GM21390 (cell line): ENCODE measurements at regions not wholly inside any gene's neighbourhood (a gene's known extent, or its start where the extent isn't known, plus 50 kb on each side); places are given as distances from the start of the nearest gene placed in this dataset.

Experiments
- ATAC-seq: cut with Tn5 transposase; IDR thresholded peaks from one replicate; pipeline ENCODE4 v1.9.1; 2021; ENCODE audit not compliant: unreplicated experiment

DNA sequence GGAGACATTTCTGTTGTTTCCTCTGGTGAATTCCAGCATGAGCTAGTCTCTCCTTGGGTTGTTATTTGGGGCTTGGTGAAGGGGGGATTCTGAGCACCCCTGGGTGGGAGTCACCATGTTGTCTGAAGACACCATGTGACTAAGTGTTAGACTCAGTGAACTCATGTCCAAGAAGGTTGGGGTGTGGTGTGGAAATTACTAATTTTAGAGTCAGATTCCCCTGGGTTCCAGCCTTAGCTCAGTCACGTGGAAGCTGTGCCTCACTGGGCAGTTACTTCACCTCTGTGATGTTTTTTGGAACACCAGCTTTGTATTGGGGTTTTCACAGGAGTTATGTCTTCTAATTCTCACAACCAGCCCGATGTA lies 171.5 kb downstream of the RPLP1 start:
- ATAC-seq = no peak

DNA sequence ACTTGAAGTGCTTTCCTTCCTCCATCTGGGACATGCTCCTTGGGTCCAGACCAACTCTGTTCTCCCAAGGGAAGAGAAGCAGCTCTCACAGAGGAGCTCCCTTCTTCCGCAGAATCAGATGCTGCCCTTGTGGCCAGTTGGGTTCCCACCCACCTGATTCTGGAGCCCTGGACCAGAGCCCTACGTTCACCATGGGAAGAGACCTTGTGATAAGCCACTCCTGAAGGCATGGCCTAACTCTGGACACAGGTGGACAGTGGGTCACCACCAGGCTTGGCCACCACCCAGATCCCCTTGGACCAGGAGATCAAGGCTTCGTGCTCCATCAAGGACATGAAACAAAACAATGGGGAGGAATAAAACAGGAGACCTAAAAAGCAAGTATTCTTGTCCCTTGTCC lies 172.2 kb downstream of the RPLP1 start:
- no peak for ATAC-seq

DNA sequence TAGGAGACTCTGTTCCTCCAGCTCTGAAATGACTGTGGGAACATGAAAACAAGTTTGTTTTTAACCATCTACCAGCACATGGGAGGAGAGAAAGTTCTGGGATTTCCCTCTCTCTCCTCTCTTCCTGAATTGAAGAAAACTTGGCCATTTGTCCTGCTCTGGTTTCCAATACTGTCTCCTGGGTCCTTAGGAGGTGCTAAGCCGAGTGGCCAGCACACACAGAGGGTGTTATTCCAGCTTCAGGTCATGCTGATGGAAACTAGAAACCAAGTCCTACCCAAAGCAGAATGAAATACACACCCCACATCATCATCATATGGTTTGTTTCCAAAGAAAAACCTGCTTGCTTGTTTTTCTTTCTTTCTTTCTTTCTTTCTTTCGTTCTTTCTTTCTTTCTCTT lies 172.7 kb downstream of the RPLP1 start:
- ATAC-seq = no peak

DNA sequence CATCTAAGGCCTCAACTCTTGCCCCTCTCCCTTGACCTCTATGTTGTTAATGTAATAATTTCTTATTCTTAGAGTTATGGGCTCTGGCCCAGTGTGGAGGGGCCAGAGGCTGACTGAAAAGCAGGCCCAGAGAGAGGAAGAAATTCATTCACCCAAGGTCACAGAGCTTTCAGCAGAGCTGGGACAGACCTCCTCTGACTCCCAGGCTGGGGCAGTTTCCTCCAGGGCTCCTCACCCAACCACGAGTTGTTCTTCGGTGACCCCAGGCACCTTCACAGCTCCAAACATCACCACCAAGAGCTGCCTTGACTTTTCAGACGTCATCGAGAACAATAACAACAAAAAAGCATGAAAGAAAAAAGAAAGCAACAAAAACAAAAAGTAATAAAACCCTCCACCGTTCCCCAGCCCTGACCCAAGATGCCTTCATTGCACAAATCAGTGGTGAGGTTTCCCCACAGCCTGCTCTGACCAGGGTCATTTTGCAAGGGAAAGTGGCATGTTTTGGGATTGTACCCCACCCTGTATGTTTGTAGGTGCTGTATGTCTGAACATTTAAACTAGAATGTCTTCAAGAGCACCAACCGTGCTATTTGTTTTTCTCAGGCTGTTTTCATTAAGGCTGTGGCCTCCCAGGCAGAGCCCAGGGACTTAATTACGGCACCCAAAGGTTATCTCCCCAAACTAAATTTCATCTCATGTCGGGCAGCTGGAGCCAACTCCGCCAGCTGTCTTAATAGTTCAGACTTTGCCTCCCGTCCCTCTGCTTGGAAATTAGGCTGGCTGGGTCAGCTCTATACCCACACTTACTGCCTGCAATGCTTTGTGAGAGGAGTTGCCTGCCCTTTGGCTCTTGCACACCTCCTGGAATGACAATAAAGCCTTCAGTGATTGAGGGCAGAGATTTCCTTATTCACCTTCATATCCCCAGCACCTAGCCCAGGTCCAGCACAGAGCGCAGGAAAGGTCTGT lies 173.8 kb downstream of the RPLP1 start:
- ATAC-seq = no peak

DNA sequence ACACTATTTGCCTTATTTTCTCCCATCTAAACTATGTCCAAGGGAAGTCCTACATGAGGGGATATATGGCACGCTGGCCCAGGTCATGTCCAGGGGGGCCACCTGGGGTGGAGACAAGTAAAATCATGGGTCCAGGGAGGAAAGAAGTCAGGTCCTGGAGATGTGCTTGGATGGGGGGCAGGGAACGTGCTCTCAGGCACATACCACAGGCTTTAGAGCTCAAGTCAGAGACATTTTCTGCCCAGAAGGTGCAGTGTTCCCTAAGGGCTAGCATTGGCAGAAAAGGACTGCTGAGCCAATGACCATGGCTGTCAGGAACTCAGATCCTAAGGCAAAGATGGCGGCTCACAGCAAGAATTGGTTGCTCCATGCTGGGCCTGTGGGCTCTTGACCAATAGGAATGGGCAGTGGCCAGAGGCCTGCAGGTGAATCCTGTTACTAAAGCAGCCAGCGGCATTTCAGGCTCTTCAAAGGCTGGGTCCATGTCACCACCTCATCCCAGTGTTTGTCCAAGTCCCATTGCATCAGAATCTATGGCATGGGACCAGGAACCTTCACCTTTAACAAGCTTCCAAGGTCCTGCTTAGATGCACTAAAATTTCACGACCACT lies 175.0 kb downstream of the RPLP1 start:
- no peak for ATAC-seq

DNA sequence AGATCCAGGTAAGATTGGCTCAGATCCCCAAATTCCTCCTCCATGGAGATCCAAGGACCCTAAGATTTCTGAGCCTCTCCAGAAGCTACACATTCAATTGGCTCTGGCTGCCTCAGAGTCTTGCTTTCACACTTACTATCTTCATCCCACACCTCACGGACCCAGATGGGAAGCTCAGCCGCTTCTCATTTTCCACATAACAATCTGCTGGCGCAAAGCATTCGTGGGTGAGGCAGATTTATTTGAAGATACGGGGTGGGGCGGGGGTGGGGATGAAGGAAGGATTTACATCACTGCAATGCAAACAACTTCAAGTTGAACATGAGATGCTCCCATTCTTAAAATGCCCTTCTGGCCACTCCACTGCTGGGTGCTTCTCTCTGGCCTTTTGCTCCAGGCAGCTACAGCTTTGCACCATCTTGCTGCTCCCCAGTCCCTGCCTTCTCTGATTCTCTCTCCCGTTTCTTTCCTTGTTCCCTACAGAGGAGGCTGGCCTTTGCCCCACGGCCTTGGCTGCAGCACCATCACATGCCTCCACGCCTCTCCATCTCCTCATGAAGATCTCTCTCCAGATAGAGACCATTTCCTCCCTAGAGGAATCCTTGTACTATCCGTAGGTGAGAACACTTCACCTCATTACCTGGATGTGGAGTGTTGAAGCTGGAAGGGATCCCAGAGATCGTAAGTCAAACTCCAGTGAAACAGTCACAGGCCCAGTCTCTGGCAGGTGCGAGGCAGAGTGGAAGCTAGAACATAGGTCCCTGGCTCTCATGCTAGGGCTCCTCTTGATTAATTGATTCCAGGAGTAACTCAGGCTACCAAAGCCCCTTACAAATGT lies 175.9 kb downstream of the RPLP1 start:
- ATAC-seq = no peak

DNA sequence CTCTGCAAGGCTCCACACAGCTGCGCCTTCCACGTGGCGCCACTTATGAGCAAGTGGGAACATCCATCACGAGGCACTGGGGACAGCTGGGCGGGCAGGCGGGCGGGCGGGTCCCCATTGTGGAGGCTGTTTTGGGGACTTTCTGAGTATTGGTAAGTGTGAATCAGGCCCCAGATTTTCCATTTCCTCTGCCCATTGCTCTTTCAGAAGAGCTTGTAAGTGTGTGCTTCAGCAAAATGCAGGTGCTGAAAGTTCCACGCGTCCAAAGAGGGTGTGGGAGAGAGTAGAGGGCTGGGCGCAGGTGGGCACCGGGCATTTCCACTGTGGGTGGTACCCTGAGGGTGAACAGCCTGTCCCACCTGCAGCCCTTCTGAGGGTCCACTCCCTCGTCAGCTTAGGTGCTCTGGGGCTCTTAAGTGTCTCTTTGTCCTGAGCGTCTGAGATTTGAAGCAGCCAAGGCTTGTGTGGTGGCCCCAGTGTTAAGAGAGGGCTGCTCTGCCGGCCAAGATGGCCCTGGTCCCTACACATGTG lies 177.1 kb downstream of the RPLP1 start:
- no peak for ATAC-seq

DNA sequence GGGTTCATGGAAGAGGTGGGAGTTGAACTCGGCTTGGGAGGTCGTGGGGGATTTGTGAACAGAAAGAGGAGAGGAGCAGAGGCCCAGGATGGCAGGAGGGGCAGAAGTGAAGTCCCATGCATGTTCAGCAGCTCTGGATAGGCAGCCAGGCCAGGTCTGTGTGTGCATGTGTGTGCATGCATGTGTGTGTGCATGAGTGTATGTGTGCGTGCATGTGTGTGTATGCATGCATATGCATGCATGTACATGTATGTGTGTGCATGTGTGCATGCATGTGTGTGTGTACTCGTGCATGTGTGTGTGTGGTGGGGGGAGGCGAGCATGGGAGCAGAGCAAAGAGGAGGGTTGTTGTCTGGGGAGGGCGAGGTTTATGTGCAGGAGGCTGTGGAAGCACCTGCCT lies 178.4 kb downstream of the RPLP1 start:
- ATAC-seq = no peak

DNA sequence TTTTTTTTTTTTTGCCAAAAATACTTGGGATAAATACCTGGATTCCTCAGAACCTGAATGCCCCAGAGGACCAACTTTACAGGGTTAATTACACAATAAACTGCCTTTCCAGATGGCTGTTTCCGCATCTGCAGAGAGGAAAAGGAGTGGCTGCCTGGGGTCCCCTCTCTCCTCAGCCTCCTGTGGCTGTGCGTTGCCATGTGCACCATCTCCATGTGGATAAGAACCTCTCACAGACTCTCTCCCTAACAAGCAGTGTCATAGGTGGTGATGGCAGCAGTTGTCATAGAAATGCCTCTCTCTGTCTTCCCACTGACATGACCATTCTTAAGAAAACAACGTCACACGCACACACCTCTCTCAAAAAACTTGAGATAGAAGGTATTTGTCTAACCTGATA lies 179.4 kb downstream of the RPLP1 start:
- ATAC-seq = no peak

DNA sequence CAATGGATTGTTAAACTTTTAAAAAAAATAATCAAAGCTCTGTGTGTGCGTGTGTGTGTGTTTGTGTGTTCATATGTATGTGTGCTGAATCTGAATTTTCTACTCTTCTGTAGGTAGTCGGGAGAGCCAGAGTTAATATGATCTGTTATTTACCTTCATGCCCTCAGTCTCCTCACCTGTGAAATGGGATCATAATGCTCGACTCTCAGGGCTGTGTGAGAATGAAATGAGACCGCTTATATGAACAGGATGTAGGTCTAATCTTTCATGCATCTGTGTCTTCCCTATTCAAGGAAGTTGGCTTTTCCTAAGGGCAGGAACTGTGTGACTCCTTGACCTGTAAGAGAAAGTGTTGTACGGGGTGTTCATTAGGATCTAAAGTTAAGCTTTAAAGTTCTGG lies 182.2 kb downstream of the RPLP1 start:
- ATAC-seq = no peak

DNA sequence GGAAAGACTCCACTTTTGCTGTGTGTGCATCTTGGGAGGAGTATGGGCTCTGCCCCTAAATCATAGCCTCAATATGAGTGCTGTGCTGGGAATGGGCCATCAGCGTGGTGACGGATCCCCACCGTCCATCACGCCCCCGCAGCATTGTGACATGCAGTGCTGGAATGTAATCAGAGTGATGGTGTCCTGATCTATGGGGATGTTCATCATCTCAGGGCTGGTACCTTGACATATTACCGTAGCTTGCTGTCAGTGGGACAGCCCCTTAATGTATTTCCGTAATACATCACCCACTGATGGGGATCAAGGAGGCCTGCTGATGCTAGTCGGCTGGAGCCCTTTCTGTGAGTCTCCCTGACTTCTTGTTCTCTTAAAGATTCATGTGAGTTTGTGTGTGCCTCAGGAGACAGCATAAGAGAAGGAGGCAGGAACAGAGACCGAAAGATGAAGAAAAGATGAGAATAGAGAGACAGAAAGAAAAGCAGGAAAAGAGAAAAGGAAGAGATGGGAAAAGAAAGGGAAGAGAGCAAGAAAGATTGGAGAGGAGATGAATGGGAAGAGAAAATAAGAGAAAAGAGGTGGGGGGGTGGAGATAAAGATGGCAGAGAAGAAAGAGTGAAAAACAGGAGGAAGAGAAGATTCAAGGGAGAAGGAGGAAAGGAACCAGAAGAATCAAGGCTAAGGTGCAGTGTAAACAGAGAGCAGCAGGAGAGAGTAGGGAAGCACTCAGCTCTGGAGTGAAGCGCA lies 183.7 kb downstream of the RPLP1 start:
- ATAC-seq = no peak

DNA sequence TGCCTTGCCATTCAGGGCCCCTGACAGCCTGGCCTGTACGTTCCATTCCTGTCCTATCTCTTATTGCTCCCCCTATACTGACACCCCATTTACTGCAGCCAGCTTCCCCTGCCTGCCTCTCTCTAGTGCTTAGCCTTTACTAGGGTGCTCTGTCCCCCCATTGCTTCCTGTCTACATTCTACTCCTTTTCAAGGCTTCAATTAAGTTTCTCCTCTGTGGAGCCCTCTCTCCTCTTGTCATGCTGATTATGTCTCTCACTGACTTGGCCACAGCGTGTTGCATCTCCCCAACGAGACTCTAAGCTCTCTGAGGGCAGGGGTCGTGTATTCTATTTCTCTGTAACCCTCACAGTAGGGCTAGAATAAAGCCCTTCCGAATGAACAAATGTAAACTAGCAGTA lies 185.2 kb downstream of the RPLP1 start:
- no peak for ATAC-seq

DNA sequence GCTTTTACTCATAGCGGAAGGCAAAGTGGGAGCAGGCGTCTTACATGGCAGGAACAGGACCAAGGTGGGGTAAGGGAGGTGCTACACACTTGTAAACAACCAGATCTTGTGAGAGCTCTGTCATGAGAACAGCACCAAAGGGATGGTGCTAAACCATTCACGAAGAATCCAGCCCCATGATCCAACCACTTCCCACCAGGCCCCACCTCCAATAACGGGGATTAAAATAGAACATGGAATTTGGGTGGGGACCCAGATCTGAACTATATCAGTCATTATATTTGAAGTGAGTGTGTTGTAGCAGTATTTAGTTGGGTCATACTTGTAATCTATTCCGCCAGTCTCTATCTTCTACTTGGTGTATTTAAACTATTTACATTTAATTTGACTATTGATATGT lies 190.9 kb downstream of the RPLP1 start:
- ATAC-seq = no peak

DNA sequence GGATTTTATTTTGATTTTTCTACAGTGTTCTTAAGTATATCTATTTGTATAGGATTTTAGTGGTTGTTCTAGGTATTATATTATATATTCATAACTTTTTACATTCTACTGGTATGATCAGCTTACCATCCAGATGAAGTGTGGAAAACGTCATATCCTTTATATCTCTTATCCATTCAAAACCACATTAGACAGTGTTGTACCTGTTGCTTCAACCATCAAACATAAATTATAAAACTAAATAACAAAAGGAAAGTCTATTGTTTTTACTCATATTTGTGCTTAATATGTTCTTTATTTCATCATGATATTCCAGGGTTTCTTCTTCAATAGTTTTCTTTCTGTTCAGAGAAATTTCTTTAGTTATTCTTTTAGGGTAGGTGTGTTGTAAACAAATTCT lies 191.4 kb downstream of the RPLP1 start:
- no peak for ATAC-seq

DNA sequence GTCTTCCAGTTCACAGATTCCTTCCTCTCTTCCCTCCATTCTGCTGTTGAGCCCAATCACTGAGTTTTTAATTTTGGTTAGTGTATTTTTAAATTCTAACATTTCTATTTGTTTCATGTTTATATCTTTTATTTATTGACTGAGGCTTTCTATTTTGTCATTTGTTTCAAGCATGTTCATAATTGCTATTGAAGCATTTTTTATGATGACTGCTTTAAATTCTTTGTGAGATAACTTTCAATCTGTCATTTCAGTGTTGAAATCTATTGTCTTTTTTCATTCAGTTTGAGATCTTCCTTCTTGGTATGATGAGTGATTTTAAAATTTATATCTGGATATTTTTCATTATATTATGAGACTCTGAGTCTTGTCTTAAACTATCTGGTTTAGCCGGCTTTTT lies 192.3 kb downstream of the RPLP1 start:
- ATAC-seq = no peak

DNA sequence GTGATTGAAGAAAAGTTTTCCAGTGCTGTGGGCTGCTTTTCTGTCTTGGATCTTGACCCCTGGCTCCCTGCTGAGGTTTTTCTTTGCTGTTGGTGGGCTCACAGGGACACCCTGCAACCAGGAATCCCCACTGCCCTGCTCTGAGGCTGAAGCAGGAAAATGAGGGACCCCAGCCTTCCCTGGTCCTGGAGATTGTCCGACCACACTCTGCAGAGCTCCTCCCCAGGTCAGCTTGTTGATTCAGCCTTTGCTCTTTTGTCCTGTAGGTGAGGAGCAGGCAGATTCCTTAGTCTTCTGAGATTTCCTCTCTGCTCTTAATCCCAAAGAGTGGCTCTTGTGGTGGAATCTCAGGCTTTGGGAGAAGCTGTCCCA lies 194.5 kb downstream of the RPLP1 start:
- no peak for ATAC-seq

DNA sequence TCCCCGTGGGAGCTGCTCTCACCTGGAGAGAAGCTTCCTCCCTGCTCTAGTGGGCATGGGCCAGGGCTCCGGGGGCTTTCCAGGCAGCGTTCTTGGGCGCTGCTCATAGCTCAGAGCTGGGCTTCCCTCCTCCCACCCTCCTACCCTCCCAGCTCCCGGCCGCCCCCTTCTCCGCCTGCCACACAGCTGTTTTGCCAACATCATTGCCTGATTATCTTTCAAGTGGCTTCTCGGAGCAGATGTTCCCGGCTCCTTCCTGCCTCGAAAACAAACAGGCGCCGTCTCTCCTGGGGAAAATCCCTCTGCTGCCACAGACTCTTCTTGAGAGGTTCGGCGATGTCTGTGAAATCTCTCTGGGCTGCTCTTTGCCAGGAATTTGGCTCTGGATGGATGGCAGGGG lies 195.6 kb downstream of the RPLP1 start:
- ATAC-seq = no peak

DNA sequence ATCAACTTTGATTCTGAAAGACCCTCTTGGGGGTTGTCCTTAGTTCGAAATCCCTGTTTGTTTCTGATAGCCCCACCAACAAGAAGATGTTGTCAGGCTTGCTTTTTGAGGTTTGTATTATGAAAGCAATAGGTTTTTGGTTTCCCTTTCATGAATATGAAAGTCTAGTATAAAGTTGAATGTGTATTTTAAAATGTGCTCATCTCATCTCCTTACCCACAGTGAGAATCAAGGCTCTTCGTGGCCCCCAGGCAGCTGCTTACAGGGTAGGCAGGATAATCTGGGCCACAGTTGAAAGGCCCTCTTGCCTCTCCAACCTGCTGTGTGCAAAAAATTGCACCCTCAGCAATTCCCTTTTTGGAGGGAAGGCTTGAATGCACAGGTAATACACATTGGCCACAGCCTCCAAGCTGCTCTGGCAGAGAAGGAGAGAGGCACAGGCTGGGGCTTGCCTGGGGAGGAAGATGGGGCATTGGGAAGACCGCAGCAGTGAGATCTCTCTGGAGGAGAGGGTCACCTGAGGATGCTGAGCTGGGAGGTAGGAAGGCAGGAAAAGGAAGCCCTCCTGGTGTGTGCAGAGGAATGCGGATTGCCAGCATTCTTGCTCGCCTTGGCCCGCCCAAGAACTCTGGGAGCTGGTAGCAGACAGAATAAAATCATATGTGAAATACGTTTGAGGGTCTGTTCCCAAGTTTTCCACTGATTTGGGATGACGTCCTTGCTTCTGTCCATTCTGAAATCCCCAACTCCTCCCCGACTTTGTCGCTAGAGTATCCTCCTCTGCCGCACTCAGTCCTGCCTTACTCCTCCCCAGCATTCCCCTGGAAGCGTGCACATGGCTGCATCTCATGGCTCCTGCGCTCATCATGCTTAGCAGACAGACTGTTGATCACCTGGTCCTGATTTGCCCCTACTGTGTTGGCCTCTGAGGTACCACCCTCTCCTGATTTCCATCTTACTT lies 196.4 kb downstream of the RPLP1 start:
- no peak for ATAC-seq

DNA sequence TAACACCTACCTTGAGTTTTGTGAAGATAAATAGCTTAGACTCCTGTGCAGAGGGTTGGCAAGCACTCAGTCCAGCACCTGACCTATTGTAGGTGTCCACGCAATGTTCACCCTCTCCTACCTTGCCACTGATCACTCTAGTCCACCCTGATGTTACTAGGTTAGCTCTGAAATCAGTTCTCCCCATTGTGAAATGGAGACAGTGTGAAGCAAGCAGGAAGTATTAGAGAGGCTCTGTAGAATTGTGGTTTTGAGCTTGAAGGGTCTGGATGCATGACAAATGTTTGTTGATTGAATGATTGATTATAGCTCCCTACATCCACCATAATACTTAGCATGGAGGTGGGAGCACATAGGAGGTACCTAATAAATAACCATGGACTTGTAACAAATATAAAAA lies 199.7 kb downstream of the RPLP1 start:
- no peak for ATAC-seq
